ENCODE measurements at regions not wholly inside any gene's neighbourhood (a gene's known extent, or its start where the extent isn't known, plus 50 kb on each side); places are given as distances from the start of the nearest gene placed in this dataset.
"Not testable (repeated sequence)": the region's sequence is repeated elsewhere in the genome, so short reads cannot be mapped to it uniquely, and the experiment has no call there.

GRCh38 chr5:166910995-166911394, 1380.5 kb upstream of the WWC1 start:
- no peak for DNase-seq

GRCh38 chr5:166916021-166916420, 1375.4 kb upstream of the WWC1 start:
- DNase-seq, result no peak

DNA sequence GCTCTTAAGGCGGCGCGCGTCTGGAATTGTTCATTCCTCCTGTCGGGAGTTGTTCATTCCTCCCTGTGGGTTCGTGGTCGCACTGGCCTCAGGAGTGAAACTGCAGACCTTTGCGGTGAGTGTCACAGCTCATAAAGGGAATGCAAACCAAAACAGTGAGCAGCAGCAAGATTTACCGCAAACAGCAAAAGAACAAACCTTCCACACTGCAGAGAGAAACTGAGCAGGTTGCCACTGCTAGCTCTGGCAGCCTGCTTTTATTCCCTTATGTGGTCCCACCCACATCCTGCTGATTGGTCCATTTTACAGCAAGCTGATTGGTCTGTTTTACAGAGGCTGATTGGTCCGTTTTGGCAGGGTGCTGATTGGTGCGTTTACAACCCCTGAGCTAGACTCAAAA, 1365.3 kb upstream of the WWC1 start:
- DNase-seq, result no peak

GRCh38 chr5:166926806-166927475, 1364.5 kb upstream of the WWC1 start:
- DNase-seq, result not testable (repeated sequence)

DNA sequence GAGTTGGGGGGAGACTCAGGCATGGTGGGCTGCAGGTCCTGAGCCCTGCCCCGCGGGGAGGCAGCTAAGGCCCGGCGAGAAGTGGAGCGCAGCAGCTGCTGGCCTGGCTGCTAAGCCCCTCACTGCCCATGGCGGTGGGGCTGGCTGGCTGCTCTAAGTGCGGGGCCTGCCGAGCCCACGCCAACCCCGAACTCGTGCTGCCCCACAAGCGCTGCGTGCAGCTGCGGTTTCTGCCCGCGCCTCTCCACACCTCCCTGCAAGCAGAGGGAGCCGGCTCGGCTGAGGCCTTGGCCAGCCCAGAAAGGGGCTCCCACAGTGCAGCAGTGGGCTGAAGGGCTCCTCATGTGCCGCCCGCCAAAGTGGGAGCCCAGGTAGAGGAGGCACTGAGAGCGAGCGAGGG, 1355.1 kb upstream of the WWC1 start:
- DNase-seq, result no peak

- DNase-seq, result no peak
Measured at GRCh38 chr5:166938071-166938470, 1353.4 kb upstream of the WWC1 start.

GRCh38 chr5:166942948-166943347, 1348.5 kb upstream of the WWC1 start:
- DNase-seq, result no peak

DNA sequence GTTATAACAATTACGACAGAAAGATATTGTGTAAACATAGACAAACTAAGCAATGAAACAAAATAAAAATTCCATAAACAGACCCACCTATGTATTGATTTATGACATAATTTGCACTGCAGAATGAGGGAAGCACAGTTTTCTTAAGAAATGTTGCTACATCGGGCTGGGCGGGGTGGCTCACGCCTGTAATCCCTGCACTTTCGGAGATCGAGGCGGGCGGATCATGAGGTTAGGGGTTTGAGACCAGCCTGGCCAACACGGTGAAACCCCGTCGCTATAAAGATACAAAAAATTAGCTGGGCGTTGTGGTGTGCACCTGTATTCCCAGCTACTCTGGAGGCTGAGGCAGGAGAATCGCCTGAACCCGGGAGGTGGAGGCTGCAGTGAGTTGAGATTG, 1344.4 kb upstream of the WWC1 start:
- DNase-seq, result no peak

DNA sequence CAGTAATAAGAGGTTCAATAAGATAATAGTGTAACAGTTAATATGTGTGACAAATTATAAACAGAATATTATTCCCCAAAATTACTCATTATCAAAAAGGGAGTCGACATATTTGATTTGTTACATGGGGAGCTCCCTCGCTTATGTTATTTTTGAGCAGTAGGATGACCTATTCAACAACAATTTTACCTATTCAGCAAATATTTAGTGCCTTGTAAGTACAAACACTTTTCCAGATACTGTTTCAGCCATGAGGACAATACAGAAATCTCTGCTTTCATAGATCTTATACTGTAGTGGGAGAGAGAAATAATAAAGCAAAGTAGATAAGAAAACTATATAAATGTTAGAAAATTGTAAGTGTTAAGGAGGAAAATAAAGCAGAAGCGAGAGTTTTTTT, 1342.8 kb upstream of the WWC1 start:
- no peak for DNase-seq

DNA sequence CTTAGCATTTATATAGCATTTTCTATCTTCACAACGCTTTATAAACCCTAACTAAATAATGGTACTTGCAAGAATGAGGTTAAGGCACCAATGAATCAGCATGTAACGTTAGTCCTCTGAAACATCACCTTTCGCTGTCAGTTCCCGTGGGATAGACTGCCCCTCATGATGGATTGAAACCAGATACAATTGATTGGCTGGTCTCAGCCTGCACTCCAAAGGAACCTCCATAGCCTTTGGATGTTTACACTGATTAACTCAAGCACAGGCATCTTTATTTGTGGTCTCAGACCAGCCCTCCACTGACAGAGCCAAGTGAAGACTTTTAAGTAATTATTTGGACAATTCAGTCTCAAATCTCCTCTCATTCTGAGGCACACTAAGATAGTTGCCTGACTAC, 1339.4 kb upstream of the WWC1 start:
- DNase-seq, result no peak

DNA sequence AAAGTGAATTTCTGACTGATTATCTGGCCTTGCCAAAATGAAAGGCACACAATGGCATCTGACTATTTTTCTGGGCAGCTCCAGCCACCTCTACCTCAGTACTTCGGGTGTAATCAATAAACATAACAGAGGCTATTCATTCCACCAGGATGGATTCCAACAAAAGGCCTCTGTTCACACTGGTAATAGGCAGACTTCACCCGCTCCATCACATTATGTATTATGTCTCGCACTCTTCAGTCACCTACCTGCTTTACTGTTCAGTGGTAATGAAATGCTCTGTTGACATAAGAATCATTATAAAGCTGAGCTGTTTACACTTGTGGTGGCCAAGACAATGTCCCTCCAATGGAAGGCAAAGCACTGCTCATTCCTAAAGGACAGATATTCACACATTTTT, 1333.7 kb upstream of the WWC1 start:
- no peak for DNase-seq

DNA sequence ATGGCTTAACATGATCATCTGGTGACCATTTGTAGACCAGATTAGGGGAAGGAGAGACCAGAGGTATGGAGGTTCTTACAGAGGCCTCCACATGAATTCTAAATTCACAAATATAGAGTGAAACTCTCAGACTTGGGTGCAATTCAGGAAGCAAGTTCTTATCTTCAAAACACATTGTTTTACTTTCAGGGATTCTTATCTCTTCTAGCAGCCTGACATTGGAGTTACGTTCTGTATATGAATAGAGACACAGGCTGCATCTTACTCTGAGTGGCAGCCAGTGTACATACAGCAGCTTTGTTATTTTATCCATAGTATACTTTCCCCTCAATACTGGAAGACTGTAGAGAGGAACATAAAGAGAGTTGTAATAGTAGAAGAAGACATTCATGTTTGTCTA, 1331.7 kb upstream of the WWC1 start:
- DNase-seq, result no peak

- DNase-seq, result no peak
Measured at GRCh38 chr5:166961028-166961427, 1330.4 kb upstream of the WWC1 start.

GRCh38 chr5:166961913-166962312, 1329.5 kb upstream of the WWC1 start:
- no peak for DNase-seq

- DNase-seq, result no peak
Measured at GRCh38 chr5:166962461-166962860, 1329.0 kb upstream of the WWC1 start.

- no peak for DNase-seq
Measured at GRCh38 chr5:166963596-166963995, 1327.8 kb upstream of the WWC1 start.

DNA sequence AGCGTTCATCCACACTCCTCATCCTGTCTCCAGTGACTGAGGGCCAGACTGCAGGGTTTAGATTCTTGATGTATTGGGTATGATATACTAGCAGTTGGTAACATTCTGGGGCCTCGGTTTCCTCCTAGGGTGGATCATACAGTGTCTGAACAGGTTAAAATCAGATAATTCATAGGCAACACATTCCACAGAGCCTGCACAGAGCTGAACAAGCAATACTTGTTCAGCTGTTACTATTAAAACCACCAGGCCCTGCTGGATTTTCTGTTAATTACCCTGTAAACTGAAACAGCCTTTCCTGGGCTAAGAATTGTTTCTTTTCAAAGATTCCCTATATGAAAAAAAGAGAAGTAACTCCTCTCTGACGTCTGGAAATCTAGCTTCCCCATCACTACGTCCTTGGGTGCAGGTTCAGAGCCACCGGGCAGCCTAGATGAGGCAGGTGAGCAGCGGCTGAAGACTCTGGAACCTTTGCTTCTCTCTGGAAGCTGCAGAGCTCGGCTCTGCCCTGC, 1313.5 kb upstream of the WWC1 start:
- no peak for DNase-seq

- DNase-seq, result peak; percentile 58
Measured at GRCh38 chr5:166979307-166979895, 1312.0 kb upstream of the WWC1 start.

DNA sequence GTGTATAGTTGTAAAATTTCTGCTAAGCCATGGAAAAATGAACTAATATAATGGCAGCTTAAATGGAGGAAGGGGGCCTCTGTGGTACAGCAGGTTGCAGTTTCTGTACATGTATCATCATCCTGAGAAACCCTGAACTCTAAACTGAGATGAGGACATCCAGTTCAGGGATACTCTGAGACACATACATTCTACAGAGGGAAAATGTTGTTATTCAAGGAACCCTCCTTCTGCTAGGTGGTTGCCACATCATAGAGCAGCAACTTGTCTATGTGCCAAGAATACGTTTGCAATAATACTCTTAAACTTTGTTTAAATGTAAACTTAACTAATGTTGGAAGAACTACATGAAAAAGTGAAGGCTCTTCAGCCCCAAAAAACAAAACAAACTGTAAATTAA, 1310.8 kb upstream of the WWC1 start:
- no peak for DNase-seq

DNA sequence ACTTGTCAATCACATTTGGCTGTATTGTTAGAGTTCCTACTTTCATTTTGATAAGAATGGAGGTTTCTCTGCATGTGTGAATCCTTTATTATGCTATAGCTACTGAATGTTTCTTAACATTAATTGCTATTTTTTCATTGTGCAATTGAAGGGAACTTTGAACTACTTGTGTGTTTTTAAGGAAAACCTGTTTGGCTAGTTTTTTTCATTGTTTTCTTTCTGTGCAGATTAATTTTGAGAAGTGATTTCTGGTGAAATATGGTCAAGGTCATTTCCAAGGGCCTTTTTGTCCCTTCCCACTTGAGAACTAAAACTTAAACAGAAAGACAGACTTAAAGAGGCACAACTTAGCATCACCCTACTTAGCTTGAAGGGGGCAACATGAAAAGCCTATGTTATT, 1309.2 kb upstream of the WWC1 start:
- no peak for DNase-seq

GRCh38 chr5:166991601-166992000, 1299.8 kb upstream of the WWC1 start:
- no peak for DNase-seq

- DNase-seq, result no peak
Measured at GRCh38 chr5:166992108-166992507, 1299.3 kb upstream of the WWC1 start.

DNA sequence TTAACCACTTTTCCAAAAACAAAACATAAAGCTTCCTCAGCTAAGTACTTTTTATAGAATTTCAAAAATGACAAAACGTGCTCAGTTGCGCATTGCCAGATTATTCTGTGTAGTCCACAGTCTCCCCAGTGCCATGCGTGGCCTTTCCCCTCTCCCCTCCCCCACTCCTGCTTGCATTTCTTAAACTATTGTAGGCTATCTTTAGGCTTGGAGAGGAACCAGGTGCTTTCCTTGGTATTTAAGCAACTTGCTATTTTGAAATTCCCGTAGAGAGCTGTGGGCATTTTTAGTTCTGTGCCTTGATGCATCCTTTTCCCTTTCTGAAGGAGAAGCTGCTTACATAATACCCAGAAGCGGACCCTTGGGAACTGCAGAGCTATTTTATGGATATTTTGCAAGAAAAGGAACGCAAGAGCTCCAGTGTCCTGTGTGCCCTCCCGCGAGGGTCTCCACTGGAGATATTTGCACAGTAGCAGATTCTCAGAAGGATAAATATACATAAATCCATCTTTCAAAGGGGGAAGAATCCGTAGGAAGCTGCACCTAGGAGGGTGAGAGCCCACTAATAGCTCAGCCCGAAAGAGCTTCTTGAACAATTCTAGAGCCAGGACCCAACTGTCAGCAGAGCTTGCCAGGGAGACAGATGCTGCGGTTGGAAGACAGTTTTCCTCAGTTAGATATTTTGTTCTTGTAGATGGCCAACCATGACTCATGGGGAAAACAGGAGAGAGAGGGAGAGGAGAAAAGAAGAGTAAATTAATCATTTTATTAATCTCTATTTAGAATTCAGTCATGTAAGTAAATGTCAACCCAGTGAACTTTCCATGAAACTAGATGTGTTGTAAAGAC, 1298.3 kb upstream of the WWC1 start:
- DNase-seq, result no peak

GRCh38 chr5:166994226-166994625, 1297.2 kb upstream of the WWC1 start:
- DNase-seq, result no peak

Measured in right kidney (tissue), 1 donor.